Nephron progenitor cell (in vitro differentiated cells): ENCODE measurements at regions not wholly inside any gene's neighbourhood (a gene's known extent, or its start where the extent isn't known, plus 50 kb on each side); places are given as distances from the start of the nearest gene placed in this dataset.

ENCODE experiments used
- DNase-seq: peaks from one replicate; pipeline ENCODE4 v3.0.0; 2021
- H3K27ac Mint-ChIP-seq: 2 replicates; pipeline ENCODE4 v1.8.0; 2021; ENCODE audit warnings: mild to moderate bottlenecking, moderate library complexity, mixed read lengths
- H3K27me3 Mint-ChIP-seq: 2 replicates; pipeline ENCODE4 v1.8.0; 2021; ENCODE audit warnings: mild to moderate bottlenecking, low read depth, mixed read lengths; ENCODE audit not compliant: poor library complexity
- H3K36me3 Mint-ChIP-seq: 2 replicates; pipeline ENCODE4 v1.8.0; 2021; ENCODE audit warnings: low read depth, mixed read lengths
- H3K4me1 Mint-ChIP-seq: 2 replicates; pipeline ENCODE4 v1.8.0; 2021; ENCODE audit warnings: mixed read lengths
- H3K4me3 Mint-ChIP-seq: 2 replicates; pipeline ENCODE4 v1.8.0; 2021; ENCODE audit warnings: mild to moderate bottlenecking, moderate library complexity, mixed read lengths
- H3K9me3 Mint-ChIP-seq: 2 replicates; pipeline ENCODE4 v1.8.0; 2021; ENCODE audit warnings: mild to moderate bottlenecking, moderate library complexity, mixed read lengths
- TF ChIP-seq, protein P1 (sequence below): fragments of 200-600 bp; sonication (generic); IDR thresholded peaks from 2 replicates; pipeline ENCODE4 v1.5.0; 2021; ENCODE audit warnings: antibody characterized with exemption

GRCh38 chr4:27759611-27760575 is 899.3 kb downstream of the STIM2 start:
- Mint-ChIP-seq H3K27me3 (no peaks in the 10 kb centered on the region), H3K4me1 (peaks cover 4% of the 10 kb centered on the region), H3K4me3 (no peak overlapping the region), H3K27ac (no peak overlapping the region), H3K36me3 (no peaks in the 10 kb centered on the region), H3K9me3 (no peaks in the 10 kb centered on the region)
- DNase-seq = no peak
- TF ChIP-seq, protein P1, sequence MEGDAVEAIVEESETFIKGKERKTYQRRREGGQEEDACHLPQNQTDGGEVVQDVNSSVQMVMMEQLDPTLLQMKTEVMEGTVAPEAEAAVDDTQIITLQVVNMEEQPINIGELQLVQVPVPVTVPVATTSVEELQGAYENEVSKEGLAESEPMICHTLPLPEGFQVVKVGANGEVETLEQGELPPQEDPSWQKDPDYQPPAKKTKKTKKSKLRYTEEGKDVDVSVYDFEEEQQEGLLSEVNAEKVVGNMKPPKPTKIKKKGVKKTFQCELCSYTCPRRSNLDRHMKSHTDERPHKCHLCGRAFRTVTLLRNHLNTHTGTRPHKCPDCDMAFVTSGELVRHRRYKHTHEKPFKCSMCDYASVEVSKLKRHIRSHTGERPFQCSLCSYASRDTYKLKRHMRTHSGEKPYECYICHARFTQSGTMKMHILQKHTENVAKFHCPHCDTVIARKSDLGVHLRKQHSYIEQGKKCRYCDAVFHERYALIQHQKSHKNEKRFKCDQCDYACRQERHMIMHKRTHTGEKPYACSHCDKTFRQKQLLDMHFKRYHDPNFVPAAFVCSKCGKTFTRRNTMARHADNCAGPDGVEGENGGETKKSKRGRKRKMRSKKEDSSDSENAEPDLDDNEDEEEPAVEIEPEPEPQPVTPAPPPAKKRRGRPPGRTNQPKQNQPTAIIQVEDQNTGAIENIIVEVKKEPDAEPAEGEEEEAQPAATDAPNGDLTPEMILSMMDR = no peak

- no peak overlapping the region for H3K27ac Mint-ChIP-seq
- H3K27me3 Mint-ChIP-seq = no peaks in the 10 kb centered on the region
- no peak overlapping the region for H3K4me3 Mint-ChIP-seq
- H3K4me1 Mint-ChIP-seq = peaks cover 4% of the 10 kb centered on the region
- no peaks in the 10 kb centered on the region for H3K36me3 Mint-ChIP-seq
- no peak for DNase-seq
- TF ChIP-seq, protein P1 = no peak
- H3K9me3 Mint-ChIP-seq = no peaks in the 10 kb centered on the region
Observed at GRCh38 chr4:27763830-27764525, 903.3 kb downstream of the STIM2 start.

DNA sequence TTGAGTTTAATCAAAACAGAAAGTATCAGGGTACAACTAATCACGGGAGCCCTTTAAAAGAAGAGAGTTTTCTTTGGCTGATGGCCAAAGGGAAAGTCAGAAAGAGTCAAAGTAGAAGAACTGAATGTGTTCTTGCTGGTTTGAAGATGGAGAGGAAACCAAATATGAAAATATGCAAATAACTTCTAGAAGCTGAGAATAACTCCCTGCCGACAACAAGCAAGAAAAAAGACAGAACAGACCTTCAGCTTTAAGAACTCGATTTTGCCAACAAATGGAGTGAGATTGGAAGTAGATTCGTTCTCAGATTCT is 903.8 kb downstream of the STIM2 start:
- no peaks in the 10 kb centered on the region for H3K9me3 Mint-ChIP-seq
- H3K27me3 Mint-ChIP-seq = no peaks in the 10 kb centered on the region
- peaks cover 2% of the 10 kb centered on the region for H3K4me1 Mint-ChIP-seq
- no peaks in the 10 kb centered on the region for H3K36me3 Mint-ChIP-seq
- TF ChIP-seq, protein P1 = no peak
- no peak overlapping the region for H3K4me3 Mint-ChIP-seq
- no peak overlapping the region for H3K27ac Mint-ChIP-seq
- DNase-seq = no peak

- no peaks in the 10 kb centered on the region for H3K4me1 Mint-ChIP-seq
- no peak for DNase-seq
- H3K27ac Mint-ChIP-seq = no peak overlapping the region
- TF ChIP-seq, protein P1 = no peak
- H3K27me3 Mint-ChIP-seq = peaks cover 3% of the 10 kb centered on the region
- H3K36me3 Mint-ChIP-seq = no peaks in the 10 kb centered on the region
- no peak overlapping the region for H3K4me3 Mint-ChIP-seq
- H3K9me3 Mint-ChIP-seq = no peaks in the 10 kb centered on the region
Observed at GRCh38 chr4:27770895-27771294, 910.3 kb downstream of the STIM2 start.

GRCh38 chr4:27775156-27775555 is 914.5 kb downstream of the STIM2 start:
- TF ChIP-seq, protein P1 = no peak
- no peak overlapping the region for H3K4me3 Mint-ChIP-seq
- no peak overlapping the region for H3K27ac Mint-ChIP-seq
- DNase-seq = no peak
- H3K4me1 Mint-ChIP-seq = no peaks in the 10 kb centered on the region
- H3K36me3 Mint-ChIP-seq = no peaks in the 10 kb centered on the region
- peaks cover 4% of the 10 kb centered on the region for H3K9me3 Mint-ChIP-seq
- H3K27me3 Mint-ChIP-seq = peaks cover 3% of the 10 kb centered on the region
